ENCODE measurements at regions not wholly inside any gene's neighbourhood (a gene's known extent, or its start where the extent isn't known, plus 50 kb on each side); places are given as distances from the start of the nearest gene placed in this dataset.

DNA sequence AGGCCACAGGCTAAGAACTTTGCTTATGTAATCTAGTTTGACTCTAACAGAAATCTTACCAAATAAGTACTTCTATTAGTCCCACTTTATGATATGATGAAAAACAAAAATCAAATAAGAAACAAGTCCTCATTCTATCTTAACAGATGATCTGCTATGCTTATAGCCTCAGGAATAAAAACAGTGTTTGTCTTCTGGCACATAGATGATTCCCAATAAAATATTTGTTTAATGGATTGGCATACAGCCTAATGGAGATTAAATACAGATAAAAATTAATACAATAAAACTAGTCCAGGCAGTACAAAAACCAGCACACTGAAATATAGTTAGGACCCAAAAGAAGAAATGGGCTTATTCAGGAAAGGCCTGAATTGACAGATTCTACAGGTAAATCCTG is 971.4 kb upstream of the WWC1 start:
- Histone ChIP-seq H3K4me3 (no peak overlapping the region), H3K36me3 (replicated peaks in 1 of 2) (no peaks in the 10 kb centered on the region), H3K9me3 (replicated peaks in 1 of 3) (no peaks in the 10 kb centered on the region), H3K4me1 (replicated peaks in 1 of 2) (no peaks in the 10 kb centered on the region), H3K27me3 (no peaks in the 10 kb centered on the region), H3K27ac (no peak overlapping the region)
- TF ChIP-seq, protein P1, sequence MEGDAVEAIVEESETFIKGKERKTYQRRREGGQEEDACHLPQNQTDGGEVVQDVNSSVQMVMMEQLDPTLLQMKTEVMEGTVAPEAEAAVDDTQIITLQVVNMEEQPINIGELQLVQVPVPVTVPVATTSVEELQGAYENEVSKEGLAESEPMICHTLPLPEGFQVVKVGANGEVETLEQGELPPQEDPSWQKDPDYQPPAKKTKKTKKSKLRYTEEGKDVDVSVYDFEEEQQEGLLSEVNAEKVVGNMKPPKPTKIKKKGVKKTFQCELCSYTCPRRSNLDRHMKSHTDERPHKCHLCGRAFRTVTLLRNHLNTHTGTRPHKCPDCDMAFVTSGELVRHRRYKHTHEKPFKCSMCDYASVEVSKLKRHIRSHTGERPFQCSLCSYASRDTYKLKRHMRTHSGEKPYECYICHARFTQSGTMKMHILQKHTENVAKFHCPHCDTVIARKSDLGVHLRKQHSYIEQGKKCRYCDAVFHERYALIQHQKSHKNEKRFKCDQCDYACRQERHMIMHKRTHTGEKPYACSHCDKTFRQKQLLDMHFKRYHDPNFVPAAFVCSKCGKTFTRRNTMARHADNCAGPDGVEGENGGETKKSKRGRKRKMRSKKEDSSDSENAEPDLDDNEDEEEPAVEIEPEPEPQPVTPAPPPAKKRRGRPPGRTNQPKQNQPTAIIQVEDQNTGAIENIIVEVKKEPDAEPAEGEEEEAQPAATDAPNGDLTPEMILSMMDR (IDR thresholded peaks at IDR 0.05) = no peak
- no peak for TF ChIP-seq POLR2A (IDR thresholded peaks at IDR 0.05)
- no peak for DNase-seq
- intact Hi-C loops (cut with DNase I) = no loop called here

DNA sequence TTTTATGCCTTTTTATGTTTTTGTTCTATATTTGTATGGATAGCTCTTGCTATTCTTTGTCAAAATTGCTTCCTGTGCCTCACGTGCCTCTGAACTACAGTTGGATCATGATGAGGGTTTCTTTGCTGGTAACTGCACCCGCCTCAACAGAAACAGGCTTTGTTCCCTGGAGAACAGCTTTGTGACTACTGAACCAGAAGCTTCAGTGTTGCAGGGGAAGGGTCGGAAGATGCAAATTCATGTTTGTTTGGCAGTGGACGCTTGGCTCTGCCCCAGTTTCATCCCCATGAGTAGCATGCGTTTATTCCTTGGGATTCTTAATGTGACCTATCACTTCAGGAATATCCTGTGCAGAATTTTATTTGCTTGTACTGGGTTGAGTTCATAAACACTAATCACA is 959.1 kb upstream of the WWC1 start:
- intact Hi-C loops (cut with DNase I) = no loop called here
- no peak for TF ChIP-seq POLR2A (IDR thresholded peaks at IDR 0.05)
- TF ChIP-seq, protein P1 (IDR thresholded peaks at IDR 0.05) = no peak
- Histone ChIP-seq H3K36me3 (replicated peaks in 1 of 2) (no peaks in the 10 kb centered on the region), H3K4me1 (replicated peaks in 1 of 2) (no peaks in the 10 kb centered on the region), H3K4me3 (no peak overlapping the region), H3K27me3 (no peaks in the 10 kb centered on the region), H3K9me3 (replicated peaks in 1 of 3) (no peaks in the 10 kb centered on the region), H3K27ac (no peak overlapping the region)
- WGBS, 4 donors = 69 to 72% (median 69%) methylated on average over 5 of the region's 5 CpGs
- DNase-seq = no peak

DNA sequence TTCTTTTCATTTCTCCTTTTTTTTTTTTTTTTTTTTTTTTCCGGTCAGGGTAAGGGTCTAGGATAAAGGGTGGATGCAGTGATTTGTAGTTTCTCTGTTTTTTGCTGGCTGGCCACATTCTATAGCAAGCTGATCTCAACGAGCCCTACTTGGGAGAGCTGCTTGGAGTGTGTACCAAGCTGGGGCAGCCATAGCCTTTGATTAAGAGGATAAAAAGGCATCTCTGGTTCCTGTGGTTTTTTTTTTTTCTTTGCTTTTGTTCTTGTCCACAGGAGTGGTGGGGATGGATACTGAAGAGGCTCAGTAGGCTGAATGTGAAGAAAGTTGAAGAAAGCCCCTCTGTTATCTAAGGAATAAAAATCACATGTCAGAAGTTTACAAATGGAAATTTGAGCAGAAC is 955.3 kb upstream of the WWC1 start:
- Histone ChIP-seq H3K4me1 (replicated peaks in 1 of 2) (no peaks in the 10 kb centered on the region), H3K9me3 (replicated peaks in 1 of 3) (no peaks in the 10 kb centered on the region), H3K27me3 (no peaks in the 10 kb centered on the region), H3K27ac (no peak overlapping the region), H3K4me3 (no peak overlapping the region), H3K36me3 (replicated peaks in 1 of 2) (no peaks in the 10 kb centered on the region)
- intact Hi-C loops (cut with DNase I) = no loop called here
- WGBS, 4 donors = 72 to 84% (median 78%) methylated on average over 2 of the region's 2 CpGs
- TF ChIP-seq POLR2A (IDR thresholded peaks at IDR 0.05) = no peak
- TF ChIP-seq, protein P1 (IDR thresholded peaks at IDR 0.05) = no peak
- no peak for DNase-seq

DNA sequence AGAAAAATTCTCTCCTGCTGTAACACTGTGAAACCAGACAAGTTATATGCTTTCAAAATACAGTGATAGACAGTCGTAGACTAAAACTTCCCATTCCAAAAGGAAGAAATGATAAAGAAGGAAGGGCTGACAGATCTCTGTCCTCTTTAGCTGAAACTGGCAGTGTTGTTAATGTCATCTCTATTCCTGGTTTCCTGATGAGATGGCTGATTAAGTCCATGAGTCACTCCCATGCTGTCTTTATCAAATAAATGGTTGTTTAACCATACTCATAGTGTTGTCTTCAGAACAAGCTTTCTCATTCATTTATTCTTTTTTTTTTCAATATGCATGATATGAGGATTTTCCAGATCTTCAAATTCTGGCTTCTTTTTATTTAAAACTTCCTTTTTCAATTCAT is 952.2 kb upstream of the WWC1 start:
- Histone ChIP-seq H3K4me1 (replicated peaks in 1 of 2) (no peaks in the 10 kb centered on the region), H3K4me3 (no peak overlapping the region), H3K27ac (no peak overlapping the region), H3K9me3 (replicated peaks in 1 of 3) (no peaks in the 10 kb centered on the region), H3K27me3 (no peaks in the 10 kb centered on the region), H3K36me3 (replicated peaks in 1 of 2) (no peaks in the 10 kb centered on the region)
- WGBS, 4 donors = 56 to 75% (median 69%) methylated on average over 1 of the region's 1 CpG
- no peak for DNase-seq
- TF ChIP-seq, protein P1 (IDR thresholded peaks at IDR 0.05) = no peak
- no peak for TF ChIP-seq POLR2A (IDR thresholded peaks at IDR 0.05)
- intact Hi-C loops (cut with DNase I) = no loop called here
